Posterior vena cava (tissue), 2 donors: ENCODE measurements at regions not wholly inside any gene's neighbourhood (a gene's known extent, or its start where the extent isn't known, plus 50 kb on each side); places are given as distances from the start of the nearest gene placed in this dataset.

ENCODE experiments used
- DNase-seq: peaks from one replicate; pipeline ENCODE4 v3.0.0-alpha.2; 2020; ENCODE audit warnings: low spot score
- intact Hi-C, 2 donors: fragments of 100-400 bp; cut with DNase I; formaldehyde crosslinking; loops; one replicate each; pipeline versions ENCODE4 v1.14.1 to v1.14.2; 2022 to 2023
- donor health status: DM: yes; HTN: yes; CAD: no.
- donor health status: DM: yes; HTN: yes; CAD: no.

GRCh38 chr14:49527221-49527620, 59.0 kb downstream of the RPS29 start:
- intact Hi-C loops: no loop called here
- DNase-seq: no peak

GRCh38 chr14:49526101-49526500, 60.1 kb downstream of the RPS29 start:
- intact Hi-C loops: no loop called here

GRCh38 chr14:49516286-49516685, 69.9 kb downstream of the RPS29 start:
- DNase-seq: no peak
- intact Hi-C loops: no loop called here

More at GRCh38 chr14:49526101-49526500, 60.1 kb downstream of the RPS29 start:
- no peak for DNase-seq

DNA sequence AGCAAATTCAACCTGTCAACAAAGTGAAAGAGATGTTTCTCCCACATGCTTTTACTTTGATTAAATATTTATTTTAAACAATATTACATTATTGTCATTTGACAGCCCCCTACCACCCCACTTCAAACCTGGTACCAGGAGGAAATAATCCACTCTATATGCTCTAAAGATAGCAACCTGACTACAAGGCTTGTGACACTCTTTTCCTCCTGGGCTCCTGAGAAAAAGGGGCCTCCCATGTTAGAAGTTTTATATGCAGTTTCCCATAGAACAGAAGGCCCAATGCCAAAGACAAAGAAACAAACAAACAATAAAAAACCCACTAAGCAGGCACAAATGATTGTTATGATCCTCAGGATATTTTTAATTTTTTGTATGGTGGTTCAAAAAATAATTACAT, 73.6 kb downstream of the RPS29 start:
- intact Hi-C loops: no loop called here
- DNase-seq: no peak

DNA sequence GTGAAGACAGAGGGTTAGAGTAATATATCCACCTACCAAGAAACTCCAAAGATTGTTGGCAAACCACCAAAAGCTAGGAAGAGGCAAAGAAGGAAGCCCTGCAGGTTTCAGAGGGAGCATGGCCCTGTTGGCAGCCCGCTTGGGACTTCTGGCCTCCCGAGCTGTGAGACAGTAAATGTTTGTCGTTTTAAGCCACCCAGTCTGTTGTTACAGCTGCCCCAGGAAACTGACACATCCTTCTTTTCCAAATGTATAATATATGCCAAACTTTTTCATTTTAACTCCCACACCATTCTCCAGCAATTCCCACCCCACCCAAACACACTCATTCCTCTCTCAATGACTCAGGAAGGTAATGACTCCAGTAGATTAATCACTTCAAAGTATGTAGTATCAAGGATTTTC, 74.0 kb downstream of the RPS29 start:
- no peak for DNase-seq
- intact Hi-C loops: no loop called here

DNA sequence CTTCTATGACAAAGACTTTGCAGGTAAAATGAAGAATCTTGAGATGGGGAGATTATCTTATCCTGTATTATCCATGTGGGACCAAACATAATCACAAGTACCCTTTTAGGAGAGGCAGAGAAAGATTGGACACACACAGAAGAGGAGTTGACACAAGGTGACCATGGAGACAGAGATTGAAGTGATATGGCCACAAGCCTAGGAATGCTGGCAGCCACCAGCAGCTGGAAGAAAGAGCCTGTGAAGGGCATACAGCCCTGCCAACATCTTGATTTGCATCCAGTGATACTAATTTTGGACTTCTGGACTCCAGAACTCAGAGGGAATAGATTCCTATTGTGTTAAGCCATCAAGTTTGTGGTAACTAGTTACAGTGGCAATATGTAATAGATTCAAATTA, 78.1 kb downstream of the RPS29 start:
- intact Hi-C loops: no loop called here
- no peak for DNase-seq

GRCh38 chr14:49506650-49507049, 79.5 kb downstream of the RPS29 start:
- intact Hi-C loops: no loop called here
- DNase-seq: no peak

- intact Hi-C loops: no loop called here
- no peak for DNase-seq
Observed at GRCh38 chr14:49505041-49505766, 81.0 kb downstream of the RPS29 start.

GRCh38 chr14:49497725-49498348, 88.3 kb downstream of the RPS29 start:
- DNase-seq: no peak
- intact Hi-C loops: no loop called here

GRCh38 chr14:49497267-49497666, 88.9 kb downstream of the RPS29 start:
- DNase-seq: no peak
- intact Hi-C loops: no loop called here

- DNase-seq: no peak
- intact Hi-C loops: no loop called here
Observed at GRCh38 chr14:49494836-49495235, 91.3 kb downstream of the RPS29 start.

- no peak for DNase-seq
- intact Hi-C loops: no loop called here
Observed at GRCh38 chr14:49493557-49493956, 92.6 kb downstream of the RPS29 start.

DNA sequence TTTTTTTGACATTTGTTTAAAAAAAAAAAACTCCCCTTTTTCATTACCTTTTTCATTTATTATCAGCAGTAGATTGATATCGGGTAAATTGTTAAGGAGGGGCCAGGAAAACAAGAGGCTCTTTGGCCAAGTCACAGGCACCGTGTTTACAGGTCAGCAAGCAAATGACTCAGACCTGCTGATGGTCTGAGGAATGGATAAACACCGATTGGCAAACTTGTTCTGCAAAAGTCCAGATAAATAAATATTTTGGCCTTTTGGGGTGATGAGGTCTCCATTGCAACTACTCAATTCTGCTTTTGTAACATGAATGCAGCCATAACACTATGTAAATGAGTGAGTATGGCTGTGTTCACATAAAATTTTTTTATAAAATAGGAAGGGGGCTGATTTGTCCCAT, 94.0 kb downstream of the RPS29 start:
- DNase-seq: no peak
- intact Hi-C loops: no loop called here

DNA sequence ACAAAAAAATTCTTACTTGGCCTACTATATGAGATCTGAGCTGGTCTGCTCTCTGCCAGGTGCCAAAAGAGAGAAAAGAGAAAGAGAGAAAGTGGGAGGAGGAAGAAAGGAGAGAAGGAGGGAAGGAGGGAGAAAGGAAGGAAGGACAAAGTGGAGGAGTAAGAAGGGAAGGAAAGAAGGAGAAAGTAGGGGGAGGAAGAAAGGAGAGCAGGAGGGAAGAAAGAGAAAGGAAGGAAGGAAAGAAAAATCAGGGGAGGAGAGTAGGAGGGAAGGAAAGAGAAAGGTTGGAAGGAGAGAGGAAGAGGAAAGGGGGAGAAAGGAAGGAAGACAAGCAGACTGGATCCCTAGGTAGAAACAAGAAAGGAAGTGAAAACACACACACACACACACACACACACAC, 96.8 kb downstream of the RPS29 start:
- intact Hi-C loops: loop anchor here in 1 of 2 donors (5.0 kb wide), 1 partner anchor 517 kb away; no protein-coding TSS in a partner anchor
- DNase-seq: no peak

GRCh38 chr14:49487238-49487637, 98.9 kb downstream of the RPS29 start:
- no peak for DNase-seq
- intact Hi-C loops: loop anchor here in 1 of 2 donors (5.0 kb wide), 1 partner anchor 515 kb away; no protein-coding TSS in a partner anchor

- DNase-seq: no peak
- intact Hi-C loops: loop anchor here in 1 of 2 donors (5.0 kb wide), 1 partner anchor 513 kb away; no protein-coding TSS in a partner anchor
Observed at GRCh38 chr14:49485290-49485689, 100.9 kb downstream of the RPS29 start.

DNA sequence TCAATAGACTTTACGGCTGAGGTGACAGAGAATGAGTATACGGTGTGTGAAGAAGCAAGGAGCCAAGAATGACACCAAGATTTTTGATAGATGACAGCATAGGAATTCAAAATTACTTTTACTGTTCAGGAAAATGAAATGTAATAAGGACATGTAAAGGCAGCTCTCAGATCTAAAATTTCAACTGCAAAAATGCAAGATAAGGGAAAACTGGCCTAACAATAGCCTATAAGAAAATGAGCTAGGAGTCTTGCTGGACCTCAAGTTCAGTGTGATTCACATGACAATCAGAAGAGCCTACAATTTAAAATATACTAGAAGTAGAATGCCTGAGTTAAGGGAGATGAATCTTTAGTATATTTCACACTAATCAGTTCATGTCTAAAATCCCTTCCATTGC, 102.0 kb downstream of the RPS29 start:
- DNase-seq: no peak
- intact Hi-C loops: no loop called here

GRCh38 chr14:49483268-49483667, 102.9 kb downstream of the RPS29 start:
- intact Hi-C loops: no loop called here
- DNase-seq: no peak

DNA sequence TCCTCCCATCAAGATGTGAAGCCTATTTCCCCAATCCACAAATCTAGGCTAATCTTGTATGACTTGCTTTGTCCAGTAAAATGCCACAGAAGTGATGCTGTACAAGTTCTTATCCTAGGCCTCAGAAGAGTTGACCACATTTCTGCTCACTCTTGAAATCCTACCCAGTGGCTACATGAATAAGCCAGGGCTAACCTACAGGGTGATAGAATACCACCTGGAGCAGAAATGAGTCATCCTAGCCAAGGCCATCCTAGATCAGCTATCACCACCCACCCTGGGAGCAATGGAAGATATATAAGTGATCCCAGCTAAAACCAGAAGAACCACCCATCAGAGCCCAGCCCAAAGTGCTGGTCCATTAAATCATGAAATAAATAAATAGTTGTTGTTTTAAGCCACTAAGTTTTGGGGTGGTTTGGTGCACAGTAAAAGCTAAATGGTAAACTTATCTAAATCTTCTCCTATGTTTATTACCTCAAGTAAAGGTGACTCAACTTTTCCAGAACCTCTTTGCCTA, 105.1 kb downstream of the RPS29 start:
- intact Hi-C loops: no loop called here
- DNase-seq: no peak

DNA sequence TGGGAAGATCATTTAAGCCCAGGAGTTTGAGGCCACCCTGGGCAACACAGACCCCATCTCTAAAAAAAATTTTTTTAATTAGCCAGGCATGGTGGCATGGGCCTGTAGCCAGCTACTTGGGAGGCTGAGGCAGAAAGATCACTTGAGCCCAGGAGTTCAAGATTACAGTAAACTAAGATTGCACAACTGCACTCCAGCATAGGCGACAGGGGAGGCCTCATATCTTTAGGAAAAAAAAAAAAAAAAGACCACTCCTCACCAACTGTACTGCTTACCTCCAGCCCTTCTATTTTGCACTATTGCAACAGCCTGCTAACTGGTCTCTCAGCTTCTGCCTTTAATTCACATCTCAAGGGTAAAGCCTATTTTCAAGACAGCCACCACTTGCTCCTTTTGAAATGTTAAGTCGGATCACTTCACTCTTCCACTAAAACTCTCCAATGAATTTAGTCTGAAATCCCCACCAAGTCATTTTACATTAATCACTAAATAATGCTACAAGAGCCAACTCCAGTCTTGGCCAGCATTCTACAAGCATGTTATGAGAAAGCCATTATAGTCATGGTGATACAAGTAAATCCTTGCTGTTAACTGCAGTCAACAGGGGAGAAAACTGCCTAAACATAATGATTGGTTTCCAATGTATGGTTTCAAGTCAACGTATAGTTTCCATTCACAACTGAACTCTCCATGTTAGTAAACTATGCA, 106.0 kb downstream of the RPS29 start:
- no peak for DNase-seq
- intact Hi-C loops: no loop called here
